ENCODE measurements at regions not wholly inside any gene's neighbourhood (a gene's known extent, or its start where the extent isn't known, plus 50 kb on each side); places are given as distances from the start of the nearest gene placed in this dataset.

DNA sequence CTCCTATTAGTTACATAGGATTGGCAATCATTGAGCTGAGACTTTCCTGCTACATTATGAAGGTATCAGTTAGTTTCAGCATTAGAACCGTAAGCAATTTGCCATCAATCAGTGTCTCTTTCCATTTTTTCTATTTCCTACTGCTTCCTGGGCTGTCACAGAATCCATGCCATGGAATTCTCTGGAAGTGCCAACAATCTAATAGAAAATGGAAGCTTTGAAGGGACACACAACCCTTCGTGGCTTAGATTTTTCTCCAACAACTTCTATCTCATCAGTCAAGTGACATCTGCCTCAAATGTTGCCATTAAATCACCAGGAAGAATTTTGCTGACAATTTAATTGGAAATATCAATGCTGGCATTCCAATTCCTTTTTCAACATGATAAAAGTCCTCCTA lies 183.5 kb upstream of the PARD3B start:
- no peaks in the 10 kb centered on the region for H4K20me1 ChIP-seq (ENCODE audit: control insufficient read depth, insufficient read depth, low read length, poor library complexity, severe bottlenecking)
- no peaks in the 10 kb centered on the region for H3K9me3 Mint-ChIP-seq (ENCODE audit: insufficient read depth)
- H3K4me3 ChIP-seq (ENCODE audit: control extremely low read depth in 1 of 5, extremely low read depth in 1 of 5, insufficient read depth in 1 of 5, low read depth in 2 of 5, low read length in 4 of 5) = no peak overlapping the region
- H3K9ac ChIP-seq (ENCODE audit: low read length) = no peak overlapping the region
- H2AFZ ChIP-seq (ENCODE audit: insufficient read depth, low read depth, low read length, poor library complexity, severe bottlenecking) = no peak overlapping the region
- H3K4me1 ChIP-seq (ENCODE audit: control insufficient read depth in 2 of 2, insufficient read depth in 2 of 2, low read length in 2 of 2) = no peaks in the 10 kb centered on the region
- CTCF ChIA-PET = no interaction called here
- no peak overlapping the region for H3K4me3 Mint-ChIP-seq
- WGBS (ENCODE audit: insufficient coverage) = 60% methylated on average over 1 of the region's 2 CpGs
- peaks cover 0 to 1% (median 0%) of the 10 kb centered on the region in 3 donors for H3K9me3 ChIP-seq (ENCODE audit: control extremely low read depth in 1 of 3, control insufficient read depth in 2 of 3, insufficient read depth in 1 of 3, low read length in 2 of 3)
- intact Hi-C loops (cut with micrococcal nuclease) = no loop called here
- POLR2A ChIA-PET = no interaction called here
- no peak for DNase-seq
- no peaks in the 10 kb centered on the region for H3K4me1 Mint-ChIP-seq
- H3K79me2 ChIP-seq (ENCODE audit: control insufficient read depth, insufficient read depth, low read length) = no peaks in the 10 kb centered on the region
- H3K4me2 ChIP-seq (replicated peaks; ENCODE audit: low read depth, low read length, poor library complexity, severe bottlenecking) = no peak overlapping the region
- H3K27ac ChIP-seq (ENCODE audit: low read length in 2 of 2) = no peak overlapping the region
- TF ChIP-seq, protein P1, sequence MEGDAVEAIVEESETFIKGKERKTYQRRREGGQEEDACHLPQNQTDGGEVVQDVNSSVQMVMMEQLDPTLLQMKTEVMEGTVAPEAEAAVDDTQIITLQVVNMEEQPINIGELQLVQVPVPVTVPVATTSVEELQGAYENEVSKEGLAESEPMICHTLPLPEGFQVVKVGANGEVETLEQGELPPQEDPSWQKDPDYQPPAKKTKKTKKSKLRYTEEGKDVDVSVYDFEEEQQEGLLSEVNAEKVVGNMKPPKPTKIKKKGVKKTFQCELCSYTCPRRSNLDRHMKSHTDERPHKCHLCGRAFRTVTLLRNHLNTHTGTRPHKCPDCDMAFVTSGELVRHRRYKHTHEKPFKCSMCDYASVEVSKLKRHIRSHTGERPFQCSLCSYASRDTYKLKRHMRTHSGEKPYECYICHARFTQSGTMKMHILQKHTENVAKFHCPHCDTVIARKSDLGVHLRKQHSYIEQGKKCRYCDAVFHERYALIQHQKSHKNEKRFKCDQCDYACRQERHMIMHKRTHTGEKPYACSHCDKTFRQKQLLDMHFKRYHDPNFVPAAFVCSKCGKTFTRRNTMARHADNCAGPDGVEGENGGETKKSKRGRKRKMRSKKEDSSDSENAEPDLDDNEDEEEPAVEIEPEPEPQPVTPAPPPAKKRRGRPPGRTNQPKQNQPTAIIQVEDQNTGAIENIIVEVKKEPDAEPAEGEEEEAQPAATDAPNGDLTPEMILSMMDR (IDR thresholded peaks at IDR 0.05) = no peak
- TF ChIP-seq EZH2 (IDR thresholded peaks at IDR 0.05; ENCODE audit: borderline replicate concordance, insufficient read depth, low read depth, low read length, poor library complexity, severe bottlenecking) = no peak
- no peaks in the 10 kb centered on the region for H3K27me3 ChIP-seq (replicated peaks in 1 of 4; ENCODE audit: control extremely low read depth in 1 of 4, control insufficient read depth in 3 of 4, insufficient read depth in 4 of 4, low read length in 3 of 4)
- no peak overlapping the region for H3K27ac Mint-ChIP-seq
- H3K36me3 ChIP-seq (replicated peaks in 1 of 2; ENCODE audit: control extremely low read depth in 1 of 2, control insufficient read depth in 1 of 2, extremely low read depth in 1 of 2, insufficient read depth in 2 of 2, low read length in 1 of 2) = no peaks in the 10 kb centered on the region
- ATAC-seq (ENCODE audit: low read depth) = no peak
- no peaks in the 10 kb centered on the region for H3K27me3 Mint-ChIP-seq

DNA sequence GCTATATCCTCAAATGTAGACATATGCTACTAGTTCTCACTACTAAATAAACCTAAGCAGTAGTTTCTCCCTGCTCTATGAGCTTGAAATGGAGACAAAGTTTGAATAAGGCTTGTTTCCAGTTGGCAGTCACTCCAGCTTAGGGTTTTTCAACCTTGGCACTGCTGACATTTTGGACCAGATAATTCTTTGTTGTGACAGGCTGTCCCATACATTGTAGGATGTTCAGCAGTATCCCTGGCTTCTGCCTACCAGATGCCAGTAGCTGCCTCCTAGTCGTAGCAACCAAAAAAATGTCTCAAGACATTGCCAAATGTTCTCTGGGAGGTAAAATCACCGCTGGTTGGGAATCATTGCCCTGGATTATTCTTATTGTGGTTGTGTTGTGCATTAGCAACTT lies 182.7 kb upstream of the PARD3B start:
- POLR2A ChIA-PET = no interaction called here
- intact Hi-C loops (cut with micrococcal nuclease) = no loop called here
- H3K27ac Mint-ChIP-seq = no peak overlapping the region

More for the DNA sequence above, 182.7 kb upstream of the PARD3B start:
- Histone ChIP-seq H3K4me1 (ENCODE audit: control insufficient read depth in 2 of 2, insufficient read depth in 2 of 2, low read length in 2 of 2) (no peaks in the 10 kb centered on the region), H2AFZ (ENCODE audit: insufficient read depth, low read depth, low read length, poor library complexity, severe bottlenecking) (no peak overlapping the region), H3K27ac (ENCODE audit: low read length in 2 of 2) (no peak overlapping the region), H3K4me3 (ENCODE audit: control extremely low read depth in 1 of 5, extremely low read depth in 1 of 5, insufficient read depth in 1 of 5, low read depth in 2 of 5, low read length in 4 of 5) (no peak overlapping the region), H3K9me3 (ENCODE audit: control extremely low read depth in 1 of 3, control insufficient read depth in 2 of 3, insufficient read depth in 1 of 3, low read length in 2 of 3) (peaks cover 0 to under 1% (median 0%) of the 10 kb centered on the region in 3 donors), H4K20me1 (ENCODE audit: control insufficient read depth, insufficient read depth, low read length, poor library complexity, severe bottlenecking) (no peaks in the 10 kb centered on the region), H3K36me3 (replicated peaks in 1 of 2; ENCODE audit: control extremely low read depth in 1 of 2, control insufficient read depth in 1 of 2, extremely low read depth in 1 of 2, insufficient read depth in 2 of 2, low read length in 1 of 2) (no peaks in the 10 kb centered on the region), H3K9ac (ENCODE audit: low read length) (no peak overlapping the region), H3K27me3 (replicated peaks in 1 of 4; ENCODE audit: control extremely low read depth in 1 of 4, control insufficient read depth in 3 of 4, insufficient read depth in 4 of 4, low read length in 3 of 4) (no peaks in the 10 kb centered on the region), H3K79me2 (ENCODE audit: control insufficient read depth, insufficient read depth, low read length) (no peaks in the 10 kb centered on the region), H3K4me2 (replicated peaks; ENCODE audit: low read depth, low read length, poor library complexity, severe bottlenecking) (no peak overlapping the region)
- CTCF ChIA-PET = no interaction called here
- no peaks in the 10 kb centered on the region for H3K4me1 Mint-ChIP-seq
- WGBS (ENCODE audit: insufficient coverage) = 83% methylated on average over 1 of the region's 2 CpGs
- no peak overlapping the region for H3K4me3 Mint-ChIP-seq
- no peaks in the 10 kb centered on the region for H3K9me3 Mint-ChIP-seq (ENCODE audit: insufficient read depth)
- no peak for ATAC-seq (ENCODE audit: low read depth)
- no peak for DNase-seq
- H3K27me3 Mint-ChIP-seq = no peaks in the 10 kb centered on the region
- TF ChIP-seq, protein P1 (IDR thresholded peaks at IDR 0.05) = no peak
- no peak for TF ChIP-seq EZH2 (IDR thresholded peaks at IDR 0.05; ENCODE audit: borderline replicate concordance, insufficient read depth, low read depth, low read length, poor library complexity, severe bottlenecking)
